GM12878 (cell line): ENCODE measurements at regions not wholly inside any gene's neighbourhood (a gene's known extent, or its start where the extent isn't known, plus 50 kb on each side); places are given as distances from the start of the nearest gene placed in this dataset.

Experiments
- CTCF ChIP-seq, 3 experiments: IDR thresholded peaks in 2 of 3; conservative IDR thresholded peaks in 1 of 3; 2 replicates each; pipeline ENCODE4 v1.5.1; 2011; ENCODE audit warnings: low read depth in 3 of 3, low read length in 3 of 3, mild to moderate bottlenecking in 3 of 3, control low read depth in 2 of 3, moderate library complexity in 2 of 3, inconsistent platforms in 1 of 3, mixed read lengths in 1 of 3; ENCODE audit not compliant: control insufficient read depth in 2 of 3, insufficient read depth in 1 of 3; ENCODE audit errors: extremely low read depth in 1 of 3
- EP300 ChIP-seq, 2 experiments: fragments of 150-350 bp in 1 of 2; IDR thresholded peaks; 2 replicates each; pipeline ENCODE4 v1.6.1; 2011 to 2012; ENCODE audit warnings: low read depth in 2 of 2, low read length in 2 of 2, borderline replicate concordance in 1 of 2, improper control_type of control experiment in 1 of 2, inconsistent platforms in 1 of 2; ENCODE audit not compliant: control insufficient read depth in 1 of 2
- JUNB ChIP-seq: IDR thresholded peaks from 2 replicates; pipeline ENCODE4 v1.6.1; 2016; ENCODE audit warnings: antibody characterized with exemption, mild to moderate bottlenecking
- NFIC ChIP-seq: IDR thresholded peaks from 2 replicates; pipeline ENCODE4 v1.6.1; 2012; ENCODE audit warnings: low read depth, mild to moderate bottlenecking, inconsistent platforms, low read length, moderate library complexity
- REST ChIP-seq: IDR thresholded peaks from 2 replicates; pipeline ENCODE4 v1.6.1; 2012; ENCODE audit warnings: mild to moderate bottlenecking, low read depth, low read length
- ZBTB33 ChIP-seq: fragments of 450-650 bp; IDR thresholded peaks from 2 replicates; pipeline ENCODE4 v1.6.1; 2017; ENCODE audit warnings: mild to moderate bottlenecking
- TF ChIP-seq, protein P1 (sequence below): IDR thresholded peaks from 2 replicates; pipeline ENCODE4 v1.6.1; 2011; ENCODE audit warnings: low read depth, mild to moderate bottlenecking, low read length, moderate library complexity, borderline replicate concordance; ENCODE audit errors: extremely low read depth
- TF ChIP-seq, protein P2 (sequence below): fragments of 450-650 bp; IDR thresholded peaks from 2 replicates; pipeline ENCODE4 v1.6.1; 2016; ENCODE audit warnings: mild to moderate bottlenecking

- no peak for TF ChIP-seq CTCF (IDR thresholded peaks at IDR 0.05 in 2 of 3, conservative IDR thresholded peaks at IDR 0.05 in 1 of 3; ENCODE audit: control insufficient read depth in 2 of 3, extremely low read depth in 1 of 3, insufficient read depth in 1 of 3, low read depth in 3 of 3, low read length in 3 of 3)
- no peak for TF ChIP-seq ZBTB33
- no peak for TF ChIP-seq REST
- no peak for TF ChIP-seq NFIC
- TF ChIP-seq, protein P1, sequence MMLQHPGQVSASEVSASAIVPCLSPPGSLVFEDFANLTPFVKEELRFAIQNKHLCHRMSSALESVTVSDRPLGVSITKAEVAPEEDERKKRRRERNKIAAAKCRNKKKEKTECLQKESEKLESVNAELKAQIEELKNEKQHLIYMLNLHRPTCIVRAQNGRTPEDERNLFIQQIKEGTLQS, result no peak
- TF ChIP-seq EP300 (IDR thresholded peaks at IDR 0.05; ENCODE audit: borderline replicate concordance in 1 of 2, control insufficient read depth in 1 of 2, low read depth in 2 of 2, low read length in 2 of 2), result no peak
- TF ChIP-seq JUNB, result no peak
- TF ChIP-seq, protein P2, sequence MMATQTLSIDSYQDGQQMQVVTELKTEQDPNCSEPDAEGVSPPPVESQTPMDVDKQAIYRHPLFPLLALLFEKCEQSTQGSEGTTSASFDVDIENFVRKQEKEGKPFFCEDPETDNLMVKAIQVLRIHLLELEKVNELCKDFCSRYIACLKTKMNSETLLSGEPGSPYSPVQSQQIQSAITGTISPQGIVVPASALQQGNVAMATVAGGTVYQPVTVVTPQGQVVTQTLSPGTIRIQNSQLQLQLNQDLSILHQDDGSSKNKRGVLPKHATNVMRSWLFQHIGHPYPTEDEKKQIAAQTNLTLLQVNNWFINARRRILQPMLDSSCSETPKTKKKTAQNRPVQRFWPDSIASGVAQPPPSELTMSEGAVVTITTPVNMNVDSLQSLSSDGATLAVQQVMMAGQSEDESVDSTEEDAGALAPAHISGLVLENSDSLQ, result no peak
Observed at GRCh38 chr3:159757341-159758060, 231.1 kb upstream of the IL12A start.
